ENCODE measurements at regions not wholly inside any gene's neighbourhood (a gene's known extent, or its start where the extent isn't known, plus 50 kb on each side); places are given as distances from the start of the nearest gene placed in this dataset.

DNA sequence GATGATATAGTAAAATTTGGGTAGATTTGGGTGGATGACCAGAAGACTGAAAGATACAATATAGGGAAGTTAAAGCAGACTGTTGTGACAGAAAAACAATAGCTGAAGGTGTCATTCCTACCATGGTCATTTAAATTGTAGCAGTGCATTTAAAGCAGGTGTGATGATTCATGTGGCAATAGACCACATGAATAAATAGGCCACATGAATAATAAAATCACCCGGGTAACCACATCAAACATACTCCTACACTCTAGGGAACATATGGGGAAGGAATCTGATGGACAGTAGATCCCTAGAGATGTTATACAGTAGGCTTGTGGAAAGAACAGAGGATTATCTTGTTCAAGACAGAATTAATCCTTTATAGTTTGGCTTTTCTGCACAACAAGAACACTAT is 392.6 kb downstream of the SLITRK5 start:
- no peak overlapping the region for H2AFZ ChIP-seq (ENCODE audit: low read depth, low read length, severe bottlenecking)
- H3K27ac ChIP-seq (ENCODE audit: low read depth, low read length): no peak overlapping the region
- no peaks in the 10 kb centered on the region; the same call in 1 of the 2 replicates for H3K9me3 ChIP-seq (ENCODE audit: insufficient read depth, low read length)
- H3K79me2 ChIP-seq (ENCODE audit: insufficient read depth, low read length): no peaks in the 10 kb centered on the region
- no peaks in the 10 kb centered on the region for H3K9me2 ChIP-seq (replicated peaks; ENCODE audit: insufficient read depth, low read length)
- H3K9ac ChIP-seq (ENCODE audit: low read length): no peak overlapping the region
- no peaks in the 10 kb centered on the region for H3K36me3 ChIP-seq (ENCODE audit: low read length)
- H3K27me3 ChIP-seq (ENCODE audit: low read length): no peaks in the 10 kb centered on the region
- H3K4me3 ChIP-seq (ENCODE audit: insufficient read depth, low read length, poor library complexity, severe bottlenecking): no peak overlapping the region
- TF ChIP-seq EZH2phosphoT487 (conservative IDR thresholded peaks at IDR 0.05; ENCODE audit: low read length): no peak
- TF ChIP-seq, protein P1, sequence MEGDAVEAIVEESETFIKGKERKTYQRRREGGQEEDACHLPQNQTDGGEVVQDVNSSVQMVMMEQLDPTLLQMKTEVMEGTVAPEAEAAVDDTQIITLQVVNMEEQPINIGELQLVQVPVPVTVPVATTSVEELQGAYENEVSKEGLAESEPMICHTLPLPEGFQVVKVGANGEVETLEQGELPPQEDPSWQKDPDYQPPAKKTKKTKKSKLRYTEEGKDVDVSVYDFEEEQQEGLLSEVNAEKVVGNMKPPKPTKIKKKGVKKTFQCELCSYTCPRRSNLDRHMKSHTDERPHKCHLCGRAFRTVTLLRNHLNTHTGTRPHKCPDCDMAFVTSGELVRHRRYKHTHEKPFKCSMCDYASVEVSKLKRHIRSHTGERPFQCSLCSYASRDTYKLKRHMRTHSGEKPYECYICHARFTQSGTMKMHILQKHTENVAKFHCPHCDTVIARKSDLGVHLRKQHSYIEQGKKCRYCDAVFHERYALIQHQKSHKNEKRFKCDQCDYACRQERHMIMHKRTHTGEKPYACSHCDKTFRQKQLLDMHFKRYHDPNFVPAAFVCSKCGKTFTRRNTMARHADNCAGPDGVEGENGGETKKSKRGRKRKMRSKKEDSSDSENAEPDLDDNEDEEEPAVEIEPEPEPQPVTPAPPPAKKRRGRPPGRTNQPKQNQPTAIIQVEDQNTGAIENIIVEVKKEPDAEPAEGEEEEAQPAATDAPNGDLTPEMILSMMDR (IDR thresholded peaks at IDR 0.05; ENCODE audit: insufficient read depth, low read length, poor library complexity, severe bottlenecking): no peak
- no peaks in the 10 kb centered on the region for H3F3A ChIP-seq (ENCODE audit: insufficient read depth)
- H3K4me2 ChIP-seq (ENCODE audit: low read depth, low read length, poor library complexity, severe bottlenecking): no peak overlapping the region
- H4K20me1 ChIP-seq (ENCODE audit: low read depth, low read length): no peaks in the 10 kb centered on the region

- no peak overlapping the region for H3K9ac ChIP-seq (ENCODE audit: low read length)
- TF ChIP-seq, protein P1 (IDR thresholded peaks at IDR 0.05; ENCODE audit: insufficient read depth, low read length, poor library complexity, severe bottlenecking): no peak
- no peak for TF ChIP-seq EZH2phosphoT487 (conservative IDR thresholded peaks at IDR 0.05; ENCODE audit: low read length)
Observed at GRCh38 chr13:88066847-88067246, 395.7 kb downstream of the SLITRK5 start.

DNA sequence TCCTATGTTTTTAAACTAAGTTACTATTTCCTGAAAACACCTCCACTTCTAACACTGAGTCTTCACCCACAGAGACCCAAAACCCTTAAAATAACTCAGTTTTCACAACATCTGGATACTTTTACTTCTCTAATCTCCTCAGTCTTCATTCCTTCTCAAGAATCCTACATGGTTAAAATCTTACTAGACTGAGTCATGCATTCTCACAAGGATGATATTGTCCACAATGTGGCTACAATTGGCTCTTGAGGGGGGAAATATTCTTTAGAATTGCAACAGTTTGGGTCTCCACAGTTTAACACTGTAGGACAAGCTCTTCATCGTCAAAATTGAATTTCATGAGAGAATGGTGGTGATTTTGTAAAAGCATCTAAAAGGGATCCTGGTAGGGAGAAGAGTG is 397.1 kb downstream of the SLITRK5 start:
- Histone ChIP-seq H3K4me3 (ENCODE audit: insufficient read depth, low read length, poor library complexity, severe bottlenecking) (no peak overlapping the region), H3K4me2 (ENCODE audit: low read depth, low read length, poor library complexity, severe bottlenecking) (no peak overlapping the region), H3K27ac (ENCODE audit: low read depth, low read length) (no peak overlapping the region), H3K36me3 (ENCODE audit: low read length) (no peaks in the 10 kb centered on the region), H3K79me2 (ENCODE audit: insufficient read depth, low read length) (no peaks in the 10 kb centered on the region), H2AFZ (ENCODE audit: low read depth, low read length, severe bottlenecking) (no peak overlapping the region), H3F3A (ENCODE audit: insufficient read depth) (no peaks in the 10 kb centered on the region), H3K9me3 (ENCODE audit: insufficient read depth, low read length) (no peaks in the 10 kb centered on the region; the same call in 1 of the 2 replicates), H4K20me1 (ENCODE audit: low read depth, low read length) (no peaks in the 10 kb centered on the region), H3K27me3 (ENCODE audit: low read length) (no peaks in the 10 kb centered on the region), H3K9me2 (replicated peaks; ENCODE audit: insufficient read depth, low read length) (no peaks in the 10 kb centered on the region), H3K9ac (ENCODE audit: low read length) (no peak overlapping the region)
- TF ChIP-seq, protein P1 (IDR thresholded peaks at IDR 0.05; ENCODE audit: insufficient read depth, low read length, poor library complexity, severe bottlenecking): no peak
- TF ChIP-seq EZH2phosphoT487 (conservative IDR thresholded peaks at IDR 0.05; ENCODE audit: low read length): no peak

More at GRCh38 chr13:88066847-88067246, 395.7 kb downstream of the SLITRK5 start:
- H3F3A ChIP-seq (ENCODE audit: insufficient read depth): no peaks in the 10 kb centered on the region
- H3K9me3 ChIP-seq (ENCODE audit: insufficient read depth, low read length): no peaks in the 10 kb centered on the region; the same call in 1 of the 2 replicates
- no peaks in the 10 kb centered on the region for H3K9me2 ChIP-seq (replicated peaks; ENCODE audit: insufficient read depth, low read length)
- no peaks in the 10 kb centered on the region for H3K27me3 ChIP-seq (ENCODE audit: low read length)
- H3K27ac ChIP-seq (ENCODE audit: low read depth, low read length): no peak overlapping the region
- no peaks in the 10 kb centered on the region for H4K20me1 ChIP-seq (ENCODE audit: low read depth, low read length)
- H3K4me2 ChIP-seq (ENCODE audit: low read depth, low read length, poor library complexity, severe bottlenecking): no peak overlapping the region
- no peak overlapping the region for H3K4me3 ChIP-seq (ENCODE audit: insufficient read depth, low read length, poor library complexity, severe bottlenecking)
- H3K36me3 ChIP-seq (ENCODE audit: low read length): no peaks in the 10 kb centered on the region
- no peak overlapping the region for H2AFZ ChIP-seq (ENCODE audit: low read depth, low read length, severe bottlenecking)
- H3K79me2 ChIP-seq (ENCODE audit: insufficient read depth, low read length): no peaks in the 10 kb centered on the region
